ENCODE measurements at regions not wholly inside any gene's neighbourhood (a gene's known extent, or its start where the extent isn't known, plus 50 kb on each side); places are given as distances from the start of the nearest gene placed in this dataset.

DNA sequence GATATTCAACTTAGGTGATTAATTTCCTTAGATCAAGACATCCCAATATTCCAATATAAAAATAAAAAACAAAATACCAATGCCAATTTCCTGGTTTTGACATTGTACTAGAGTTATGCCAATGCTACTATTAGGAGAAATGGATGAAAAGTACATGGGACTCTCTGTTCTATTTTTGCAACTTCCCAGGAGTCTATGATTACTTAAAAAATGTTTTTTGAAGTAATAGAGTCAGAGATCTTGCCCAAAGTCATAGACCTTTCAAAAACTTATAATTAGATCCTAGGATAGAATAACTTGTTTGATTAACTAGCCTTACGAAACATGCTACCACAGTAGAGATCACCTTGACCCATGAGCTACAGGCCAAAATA, 73.6 kb upstream of the MAOA start:
- DNase-seq (no peak), ATAC-seq (replicated peaks in 1 of 4) (no peak)
- H3K4me3 Mint-ChIP-seq, result no peak overlapping the region
- ChIA-PET CTCF (no interaction called here), POLR2A (no interaction called here)
- H3K9me3 Mint-ChIP-seq, result no peaks in the 10 kb centered on the region
- no peaks in the 10 kb centered on the region for H3K36me3 ChIP-seq (ENCODE audit: control insufficient read depth in 2 of 2, extremely low read depth in 1 of 2, insufficient read depth in 1 of 2, low read length in 1 of 2)
- no peaks in the 10 kb centered on the region for H3K4me1 ChIP-seq (ENCODE audit: control insufficient read depth in 1 of 2, extremely low read depth in 1 of 2, insufficient read depth in 2 of 2, low read length in 2 of 2)
- no peaks in the 10 kb centered on the region for H3K36me3 Mint-ChIP-seq
- no peaks in the 10 kb centered on the region for H3K9me3 ChIP-seq
- no peak overlapping the region for H3K4me3 ChIP-seq (ENCODE audit: control insufficient read depth in 1 of 2, extremely low read depth in 1 of 2, low read length in 1 of 2)
- no peaks in the 10 kb centered on the region for H3K27me3 ChIP-seq (replicated peaks in 1 of 2; ENCODE audit: control insufficient read depth in 2 of 2, extremely low read depth in 1 of 2, insufficient read depth in 2 of 2, low read length in 1 of 2)
- H3K27ac Mint-ChIP-seq, result no peak overlapping the region
- WGBS (ENCODE audit: insufficient coverage), result no CpG with 5 or more reads among the region's 1 CpG
- no peak overlapping the region for H3K27ac ChIP-seq (ENCODE audit: low read length)
- H3K4me1 Mint-ChIP-seq, result no peaks in the 10 kb centered on the region
- peaks cover 3 to 40% of the 10 kb centered on the region in 2 donors for H3K27me3 Mint-ChIP-seq

GRCh38 chrX:43585922-43586321, 70.2 kb upstream of the MAOA start:
- H3K4me1 Mint-ChIP-seq, result no peaks in the 10 kb centered on the region
- DNase-seq, result no peak
- ChIA-PET CTCF (interaction anchor here in 1 of 2 donors (0.8 kb wide), 1 partner anchor 1787 kb away, joined by 3 read pairs; no protein-coding TSS in a partner anchor), POLR2A (no interaction called here)
- no CpG with 5 or more reads among the region's 1 CpG for WGBS (ENCODE audit: insufficient coverage)
- H3K27ac ChIP-seq (ENCODE audit: low read length), result no peak overlapping the region
- H3K27ac Mint-ChIP-seq, result no peak overlapping the region
- no peaks in the 10 kb centered on the region for H3K4me1 ChIP-seq (ENCODE audit: control insufficient read depth in 1 of 2, extremely low read depth in 1 of 2, insufficient read depth in 2 of 2, low read length in 2 of 2)
- no peaks in the 10 kb centered on the region for H3K27me3 ChIP-seq (replicated peaks in 1 of 2; ENCODE audit: control insufficient read depth in 2 of 2, extremely low read depth in 1 of 2, insufficient read depth in 2 of 2, low read length in 1 of 2)
- H3K27me3 Mint-ChIP-seq, result peaks cover 3 to 30% of the 10 kb centered on the region in 2 donors
- no peaks in the 10 kb centered on the region for H3K9me3 ChIP-seq
- no peak overlapping the region for H3K4me3 Mint-ChIP-seq
- no peak overlapping the region for H3K4me3 ChIP-seq (ENCODE audit: control insufficient read depth in 1 of 2, extremely low read depth in 1 of 2, low read length in 1 of 2)
- H3K36me3 ChIP-seq (ENCODE audit: control insufficient read depth in 2 of 2, extremely low read depth in 1 of 2, insufficient read depth in 1 of 2, low read length in 1 of 2), result no peaks in the 10 kb centered on the region
- H3K9me3 Mint-ChIP-seq, result no peaks in the 10 kb centered on the region
- ATAC-seq (replicated peaks in 1 of 4), result no peak
- H3K36me3 Mint-ChIP-seq, result no peaks in the 10 kb centered on the region

DNA sequence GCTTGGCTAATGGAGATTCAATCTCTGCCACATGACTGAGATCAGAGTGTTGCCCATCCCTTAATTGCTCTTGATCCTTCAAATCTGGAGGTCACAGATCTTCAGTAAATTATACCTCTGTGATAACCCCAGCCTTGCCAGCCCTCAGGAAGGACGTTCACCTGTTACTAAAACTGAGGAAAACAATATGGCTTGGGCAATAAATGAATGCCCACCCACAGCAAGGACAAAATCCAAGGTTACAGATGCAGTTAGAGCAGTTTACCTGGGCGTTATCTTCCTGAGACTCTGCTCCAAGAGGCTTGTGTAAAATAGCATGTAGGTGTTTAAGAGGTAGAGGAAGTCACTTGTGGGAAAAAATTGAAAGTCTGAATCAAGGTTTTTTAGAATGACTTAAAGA, 69.3 kb upstream of the MAOA start:
- Mint-ChIP-seq H3K27me3 (peaks cover 3 to 33% of the 10 kb centered on the region in 2 donors), H3K4me1 (no peaks in the 10 kb centered on the region), H3K4me3 (no peak overlapping the region), H3K9me3 (no peaks in the 10 kb centered on the region), H3K36me3 (no peaks in the 10 kb centered on the region), H3K27ac (no peak overlapping the region)
- Histone ChIP-seq H3K36me3 (ENCODE audit: control insufficient read depth in 2 of 2, extremely low read depth in 1 of 2, insufficient read depth in 1 of 2, low read length in 1 of 2) (no peaks in the 10 kb centered on the region), H3K27ac (ENCODE audit: low read length) (no peak overlapping the region), H3K27me3 (replicated peaks in 1 of 2; ENCODE audit: control insufficient read depth in 2 of 2, extremely low read depth in 1 of 2, insufficient read depth in 2 of 2, low read length in 1 of 2) (no peaks in the 10 kb centered on the region), H3K4me1 (ENCODE audit: control insufficient read depth in 1 of 2, extremely low read depth in 1 of 2, insufficient read depth in 2 of 2, low read length in 2 of 2) (no peaks in the 10 kb centered on the region), H3K4me3 (ENCODE audit: control insufficient read depth in 1 of 2, extremely low read depth in 1 of 2, low read length in 1 of 2) (no peak overlapping the region), H3K9me3 (no peaks in the 10 kb centered on the region)
- ATAC-seq (replicated peaks in 1 of 4) (no peak), DNase-seq (no peak)
- POLR2A ChIA-PET, result no interaction called here
- WGBS (ENCODE audit: insufficient coverage), result no CpG with 5 or more reads among the region's 2 CpGs
- CTCF ChIA-PET, result no interaction called here

GRCh38 chrX:43589735-43590134, 66.4 kb upstream of the MAOA start:
- DNase-seq (no peak), ATAC-seq (replicated peaks in 1 of 4) (no peak)
- Mint-ChIP-seq H3K9me3 (no peaks in the 10 kb centered on the region), H3K27me3 (peaks cover 7 to 29% of the 10 kb centered on the region in 2 donors), H3K4me1 (no peaks in the 10 kb centered on the region), H3K36me3 (no peaks in the 10 kb centered on the region), H3K4me3 (no peak overlapping the region), H3K27ac (no peak overlapping the region)
- H3K4me3 ChIP-seq (ENCODE audit: control insufficient read depth in 1 of 2, extremely low read depth in 1 of 2, low read length in 1 of 2), result no peak overlapping the region
- WGBS (ENCODE audit: insufficient coverage), result no CpG with 5 or more reads among the region's 3 CpGs
- POLR2A ChIA-PET, result no interaction called here
- no peak overlapping the region for H3K27ac ChIP-seq (ENCODE audit: low read length)
- CTCF ChIA-PET, result interaction anchor here in 1 of 2 donors (0.7 kb wide), 1 partner anchor 30 kb away, joined by 3 read pairs; no protein-coding TSS in a partner anchor
- H3K36me3 ChIP-seq (ENCODE audit: control insufficient read depth in 2 of 2, extremely low read depth in 1 of 2, insufficient read depth in 1 of 2, low read length in 1 of 2), result no peaks in the 10 kb centered on the region
- H3K9me3 ChIP-seq, result no peaks in the 10 kb centered on the region
- H3K4me1 ChIP-seq (ENCODE audit: control insufficient read depth in 1 of 2, extremely low read depth in 1 of 2, insufficient read depth in 2 of 2, low read length in 2 of 2), result no peaks in the 10 kb centered on the region
- H3K27me3 ChIP-seq (replicated peaks in 1 of 2; ENCODE audit: control insufficient read depth in 2 of 2, extremely low read depth in 1 of 2, insufficient read depth in 2 of 2, low read length in 1 of 2), result no peaks in the 10 kb centered on the region

- CTCF ChIA-PET, result interaction anchor here in 1 of 2 donors (0.7 kb wide), 1 partner anchor 31 kb away, joined by 3 read pairs; no protein-coding TSS in a partner anchor
- H3K4me3 Mint-ChIP-seq, result no peak overlapping the region
- Histone ChIP-seq H3K4me3 (ENCODE audit: control insufficient read depth in 1 of 2, extremely low read depth in 1 of 2, low read length in 1 of 2) (no peak overlapping the region), H3K36me3 (ENCODE audit: control insufficient read depth in 2 of 2, extremely low read depth in 1 of 2, insufficient read depth in 1 of 2, low read length in 1 of 2) (no peaks in the 10 kb centered on the region), H3K27me3 (replicated peaks in 1 of 2; ENCODE audit: control insufficient read depth in 2 of 2, extremely low read depth in 1 of 2, insufficient read depth in 2 of 2, low read length in 1 of 2) (no peaks in the 10 kb centered on the region), H3K4me1 (ENCODE audit: control insufficient read depth in 1 of 2, extremely low read depth in 1 of 2, insufficient read depth in 2 of 2, low read length in 2 of 2) (no peaks in the 10 kb centered on the region), H3K9me3 (no peaks in the 10 kb centered on the region), H3K27ac (ENCODE audit: low read length) (no peak overlapping the region)
- no peak overlapping the region for H3K27ac Mint-ChIP-seq
- no peak for DNase-seq
- no peaks in the 10 kb centered on the region for H3K4me1 Mint-ChIP-seq
- 67% methylated on average over 1 of the region's 2 CpGs for WGBS (ENCODE audit: insufficient coverage)
- POLR2A ChIA-PET, result no interaction called here
- no peaks in the 10 kb centered on the region for H3K9me3 Mint-ChIP-seq
- no peak for ATAC-seq (replicated peaks in 1 of 4)
- H3K27me3 Mint-ChIP-seq, result peaks cover 7 to 25% of the 10 kb centered on the region in 2 donors
- H3K36me3 Mint-ChIP-seq, result no peaks in the 10 kb centered on the region
Measured at GRCh38 chrX:43590150-43590549, 65.9 kb upstream of the MAOA start.

DNA sequence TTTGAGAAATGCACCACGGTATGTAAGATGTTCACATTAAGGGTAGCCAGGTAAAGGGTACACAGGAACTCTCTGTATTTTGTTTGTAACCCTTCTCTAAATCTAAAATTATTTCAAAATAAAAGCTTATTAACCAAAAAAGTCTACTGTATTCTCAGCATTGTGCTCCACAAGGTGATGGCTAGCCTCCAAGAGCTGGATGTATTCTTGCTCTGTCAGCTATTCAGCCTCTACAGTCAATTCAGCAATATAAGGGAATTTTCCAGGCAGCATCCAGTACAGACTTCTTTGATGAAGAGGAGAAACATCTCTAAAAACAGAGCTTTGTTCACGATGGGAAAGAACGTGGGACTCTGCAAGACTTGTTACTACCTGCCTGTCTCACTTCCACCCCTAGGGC, 63.5 kb upstream of the MAOA start:
- H3K27ac Mint-ChIP-seq, result no peak overlapping the region
- no peaks in the 10 kb centered on the region for H3K9me3 ChIP-seq
- H3K27ac ChIP-seq (ENCODE audit: low read length), result no peak overlapping the region
- no CpG with 5 or more reads among the region's 3 CpGs for WGBS (ENCODE audit: insufficient coverage)
- H3K9me3 Mint-ChIP-seq, result no peaks in the 10 kb centered on the region
- no peaks in the 10 kb centered on the region for H3K27me3 ChIP-seq (replicated peaks in 1 of 2; ENCODE audit: control insufficient read depth in 2 of 2, extremely low read depth in 1 of 2, insufficient read depth in 2 of 2, low read length in 1 of 2)
- peaks cover 0 to 3% (median 3%) of the 10 kb centered on the region in 3 donors for H3K4me1 Mint-ChIP-seq
- no peaks in the 10 kb centered on the region for H3K36me3 Mint-ChIP-seq
- ATAC-seq (replicated peaks in 1 of 4) (no peak), DNase-seq (no peak)
- H3K4me3 Mint-ChIP-seq, result no peak overlapping the region
- no peaks in the 10 kb centered on the region for H3K4me1 ChIP-seq (ENCODE audit: control insufficient read depth in 1 of 2, extremely low read depth in 1 of 2, insufficient read depth in 2 of 2, low read length in 2 of 2)
- ChIA-PET CTCF (no interaction called here), POLR2A (no interaction called here)
- H3K36me3 ChIP-seq (ENCODE audit: control insufficient read depth in 2 of 2, extremely low read depth in 1 of 2, insufficient read depth in 1 of 2, low read length in 1 of 2), result no peaks in the 10 kb centered on the region
- no peak overlapping the region for H3K4me3 ChIP-seq (ENCODE audit: control insufficient read depth in 1 of 2, extremely low read depth in 1 of 2, low read length in 1 of 2)
- H3K27me3 Mint-ChIP-seq, result peaks cover 4 to 22% of the 10 kb centered on the region in 2 donors

DNA sequence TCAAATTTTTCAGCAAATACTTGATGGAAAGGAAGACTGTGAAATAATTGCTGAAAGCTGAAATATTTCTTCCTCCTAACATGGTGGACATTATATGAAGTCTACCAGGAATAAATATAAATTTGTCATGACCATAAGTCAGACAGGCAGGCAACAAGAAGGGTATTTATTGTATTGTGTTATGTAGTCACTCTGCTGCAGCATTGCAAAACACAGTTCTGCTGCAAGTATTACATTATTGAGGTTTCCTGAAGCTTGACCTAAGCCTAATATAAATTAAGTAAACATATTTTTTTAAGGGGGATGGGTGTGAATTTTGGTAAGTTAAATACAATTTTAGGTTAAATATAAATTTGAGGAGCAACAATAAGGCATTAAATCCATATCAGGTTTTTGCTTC, 60.2 kb upstream of the MAOA start:
- H3K27me3 Mint-ChIP-seq, result peaks cover 4 to 21% of the 10 kb centered on the region in 2 donors
- no peak overlapping the region for H3K27ac ChIP-seq (ENCODE audit: low read length)
- ChIA-PET POLR2A (no interaction called here), CTCF (no interaction called here)
- H3K9me3 ChIP-seq, result no peaks in the 10 kb centered on the region
- no peaks in the 10 kb centered on the region for H3K4me1 ChIP-seq (ENCODE audit: control insufficient read depth in 1 of 2, extremely low read depth in 1 of 2, insufficient read depth in 2 of 2, low read length in 2 of 2)
- no peaks in the 10 kb centered on the region for H3K36me3 ChIP-seq (ENCODE audit: control insufficient read depth in 2 of 2, extremely low read depth in 1 of 2, insufficient read depth in 1 of 2, low read length in 1 of 2)
- H3K27me3 ChIP-seq (replicated peaks in 1 of 2; ENCODE audit: control insufficient read depth in 2 of 2, extremely low read depth in 1 of 2, insufficient read depth in 2 of 2, low read length in 1 of 2), result no peaks in the 10 kb centered on the region
- H3K4me3 ChIP-seq (ENCODE audit: control insufficient read depth in 1 of 2, extremely low read depth in 1 of 2, low read length in 1 of 2), result no peak overlapping the region
- peaks cover 0 to 3% (median 3%) of the 10 kb centered on the region in 3 donors for H3K4me1 Mint-ChIP-seq
- ATAC-seq (replicated peaks in 1 of 4) (no peak), DNase-seq (no peak)
- no peak overlapping the region for H3K27ac Mint-ChIP-seq
- no peaks in the 10 kb centered on the region for H3K9me3 Mint-ChIP-seq
- no peaks in the 10 kb centered on the region for H3K36me3 Mint-ChIP-seq
- H3K4me3 Mint-ChIP-seq, result no peak overlapping the region

All from T-cell (primary cell).